ENCODE measurements at regions not wholly inside any gene's neighbourhood (a gene's known extent, or its start where the extent isn't known, plus 50 kb on each side); places are given as distances from the start of the nearest gene placed in this dataset.

- Mint-ChIP-seq H3K9me3 (peaks cover 0 to 4% of the 10 kb centered on the region in 2 donors), H3K4me1 (no peaks in the 10 kb centered on the region), H3K36me3 (no peaks in the 10 kb centered on the region), H3K4me3 (no peak overlapping the region), H3K27me3 (ENCODE audit: low read depth in 2 of 2) (peaks cover 8 to 17% of the 10 kb centered on the region in 2 donors), H3K27ac (no peak overlapping the region)
- WGBS (ENCODE audit: insufficient coverage), result 88% methylated on average over 1 of the region's 1 CpG
- no peak for TF ChIP-seq CTCF (IDR thresholded peaks at IDR 0.05)
- no peaks in the 10 kb centered on the region for H3K4me1 ChIP-seq (ENCODE audit: control insufficient read depth, insufficient read depth, low read length)
- H3K27me3 ChIP-seq (ENCODE audit: control insufficient read depth, insufficient read depth, low read length), result peaks cover 2% of the 10 kb centered on the region
- H3K9me3 ChIP-seq (ENCODE audit: control insufficient read depth, insufficient read depth, low read length), result no peaks in the 10 kb centered on the region
- intact Hi-C loops (cut with micrococcal nuclease), result no loop called here
- no peak overlapping the region for H3K4me3 ChIP-seq (ENCODE audit: low read length)
- DNase-seq (no peak), ATAC-seq (no peak)
- H3K27ac ChIP-seq (ENCODE audit: low read length), result no peak overlapping the region
- no peaks in the 10 kb centered on the region for H3K36me3 ChIP-seq (ENCODE audit: control insufficient read depth, insufficient read depth, low read length)
Observed at GRCh38 chr5:71873191-71873591, 154.1 kb downstream of the CARTPT start.

GRCh38 chr5:71874521-71874920, 155.4 kb downstream of the CARTPT start:
- no peak for TF ChIP-seq CTCF (IDR thresholded peaks at IDR 0.05)
- no peak overlapping the region for H3K27ac Mint-ChIP-seq
- no peaks in the 10 kb centered on the region for H3K36me3 Mint-ChIP-seq
- Histone ChIP-seq H3K9me3 (ENCODE audit: control insufficient read depth, insufficient read depth, low read length) (no peaks in the 10 kb centered on the region), H3K4me1 (ENCODE audit: control insufficient read depth, insufficient read depth, low read length) (no peaks in the 10 kb centered on the region), H3K4me3 (ENCODE audit: low read length) (no peak overlapping the region), H3K27ac (ENCODE audit: low read length) (no peak overlapping the region), H3K27me3 (ENCODE audit: control insufficient read depth, insufficient read depth, low read length) (peaks cover under 1% of the 10 kb centered on the region), H3K36me3 (ENCODE audit: control insufficient read depth, insufficient read depth, low read length) (no peaks in the 10 kb centered on the region)
- H3K27me3 Mint-ChIP-seq (ENCODE audit: low read depth in 2 of 2), result peaks cover 8 to 17% of the 10 kb centered on the region in 2 donors
- DNase-seq, result no peak
- H3K4me3 Mint-ChIP-seq, result no peak overlapping the region
- intact Hi-C loops (cut with micrococcal nuclease), result no loop called here
- H3K9me3 Mint-ChIP-seq, result peaks cover 0 to 4% of the 10 kb centered on the region in 2 donors
- no peaks in the 10 kb centered on the region for H3K4me1 Mint-ChIP-seq
- no peak for ATAC-seq
- WGBS (ENCODE audit: insufficient coverage), result no CpG with 5 or more reads among the region's 2 CpGs

- Mint-ChIP-seq H3K27me3 (ENCODE audit: low read depth in 2 of 2) (peaks cover 7 to 16% of the 10 kb centered on the region in 2 donors), H3K36me3 (no peaks in the 10 kb centered on the region), H3K4me3 (no peak overlapping the region), H3K27ac (no peak overlapping the region), H3K9me3 (no peaks in the 10 kb centered on the region), H3K4me1 (no peaks in the 10 kb centered on the region)
- intact Hi-C loops (cut with micrococcal nuclease), result no loop called here
- Histone ChIP-seq H3K4me1 (ENCODE audit: control insufficient read depth, insufficient read depth, low read length) (no peaks in the 10 kb centered on the region), H3K4me3 (ENCODE audit: low read length) (no peak overlapping the region), H3K9me3 (ENCODE audit: control insufficient read depth, insufficient read depth, low read length) (no peaks in the 10 kb centered on the region), H3K27me3 (ENCODE audit: control insufficient read depth, insufficient read depth, low read length) (no peaks in the 10 kb centered on the region), H3K36me3 (ENCODE audit: control insufficient read depth, insufficient read depth, low read length) (no peaks in the 10 kb centered on the region), H3K27ac (ENCODE audit: low read length) (no peak overlapping the region)
- no peak for DNase-seq
- WGBS (ENCODE audit: insufficient coverage), result 50% methylated on average over 1 of the region's 1 CpG
- TF ChIP-seq CTCF (IDR thresholded peaks at IDR 0.05), result no peak
- no peak for ATAC-seq
Observed at GRCh38 chr5:71877511-71877910, 158.4 kb downstream of the CARTPT start.

- H3K27me3 ChIP-seq (ENCODE audit: control insufficient read depth, insufficient read depth, low read length), result no peaks in the 10 kb centered on the region
- no peaks in the 10 kb centered on the region for H3K9me3 ChIP-seq (ENCODE audit: control insufficient read depth, insufficient read depth, low read length)
- intact Hi-C loops (cut with micrococcal nuclease), result no loop called here
- no peak overlapping the region for H3K27ac Mint-ChIP-seq
- H3K9me3 Mint-ChIP-seq, result no peaks in the 10 kb centered on the region
- H3K4me1 ChIP-seq (ENCODE audit: control insufficient read depth, insufficient read depth, low read length), result no peaks in the 10 kb centered on the region
- no peak overlapping the region for H3K4me3 Mint-ChIP-seq
- WGBS (ENCODE audit: insufficient coverage), result 94% methylated on average over 3 of the region's 5 CpGs
- TF ChIP-seq CTCF (IDR thresholded peaks at IDR 0.05), result no peak
- H3K27ac ChIP-seq (ENCODE audit: low read length), result no peak overlapping the region
- H3K27me3 Mint-ChIP-seq (ENCODE audit: low read depth in 2 of 2), result peaks cover 2 to 13% of the 10 kb centered on the region in 2 donors
- ATAC-seq (no peak), DNase-seq (no peak)
- H3K36me3 Mint-ChIP-seq, result no peaks in the 10 kb centered on the region
- H3K4me1 Mint-ChIP-seq, result no peaks in the 10 kb centered on the region
- H3K36me3 ChIP-seq (ENCODE audit: control insufficient read depth, insufficient read depth, low read length), result no peaks in the 10 kb centered on the region
- no peak overlapping the region for H3K4me3 ChIP-seq (ENCODE audit: low read length)
Observed at GRCh38 chr5:71880536-71880935, 161.5 kb downstream of the CARTPT start.
